Stimulated activated CD4-positive, alpha-beta T cell treated with anti-CD3 and anti-CD28 coated beads, Interleukin-12 subunit alpha, Interleukin-12 subunit beta, amount 100 ng/mL, for 48 hours (primary cell): ENCODE measurements at regions not wholly inside any gene's neighbourhood (a gene's known extent, or its start where the extent isn't known, plus 50 kb on each side); places are given as distances from the start of the nearest gene placed in this dataset.
A peak's percentile ranks its signal among the peaks of the same experiment; 100 is the strongest.
"Not testable (repeated sequence)": the region's sequence is repeated elsewhere in the genome, so short reads cannot be mapped to it uniquely, and the experiment has no call there.

Experiments used
- DNase-seq, 3 donors: peaks; one replicate each; pipeline ENCODE4 v3.0.0-alpha.2; 2020; ENCODE audit warnings: low read depth in 2 of 3, low spot score in 1 of 3

- no peak for DNase-seq
These were observed 72.3 kb upstream of the TWIST2 start for GRCh38 chr2:238775591-238775990.

- DNase-seq = no peak
These were observed 71.7 kb upstream of the TWIST2 start for GRCh38 chr2:238776003-238776760.

GRCh38 chr2:238776761-238777046 is 71.2 kb upstream of the TWIST2 start:
- not testable (repeated sequence) for DNase-seq

GRCh38 chr2:238777369-238778067 is 70.4 kb upstream of the TWIST2 start:
- DNase-seq = no peak

GRCh38 chr2:238784671-238785527 is 63.0 kb upstream of the TWIST2 start:
- peak; percentile 28 to 50 (median 45) for DNase-seq

DNA sequence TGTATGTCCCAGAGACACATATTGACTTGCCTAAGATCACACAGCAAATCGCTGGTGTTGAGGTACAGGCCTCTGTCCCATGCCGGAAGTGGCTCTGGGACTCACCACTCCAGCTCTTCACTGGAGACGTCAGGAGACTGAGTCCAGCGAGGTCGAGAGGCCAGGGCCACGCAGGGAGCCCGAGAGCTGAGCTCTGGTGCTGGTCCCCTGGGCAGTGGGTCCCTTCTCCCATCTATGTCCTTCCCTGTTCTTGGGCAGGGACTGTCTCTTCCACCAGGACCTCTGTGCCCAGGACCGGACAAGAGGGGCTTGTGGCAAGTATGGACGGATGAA is 62.4 kb upstream of the TWIST2 start:
- no peak for DNase-seq

DNA sequence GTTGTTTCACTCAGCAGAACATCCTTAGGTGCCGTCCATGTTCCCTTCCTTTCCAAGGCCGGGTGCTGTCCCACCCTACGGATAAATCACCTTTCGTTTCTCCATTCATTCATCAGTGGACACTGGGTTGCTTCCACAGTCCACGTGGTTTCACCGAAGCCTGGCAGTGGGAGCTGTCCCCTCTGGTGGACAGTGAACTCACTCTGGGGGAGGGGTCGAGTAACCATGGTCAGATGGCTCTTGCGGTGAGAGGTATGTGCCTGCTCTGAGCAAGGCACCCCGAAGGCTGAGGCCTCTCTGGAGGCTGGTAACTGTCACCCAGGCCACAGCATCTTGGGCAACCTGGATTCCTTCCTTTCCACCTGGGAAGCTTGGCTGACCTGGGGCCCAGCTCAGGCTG is 61.5 kb upstream of the TWIST2 start:
- no peak for DNase-seq

DNA sequence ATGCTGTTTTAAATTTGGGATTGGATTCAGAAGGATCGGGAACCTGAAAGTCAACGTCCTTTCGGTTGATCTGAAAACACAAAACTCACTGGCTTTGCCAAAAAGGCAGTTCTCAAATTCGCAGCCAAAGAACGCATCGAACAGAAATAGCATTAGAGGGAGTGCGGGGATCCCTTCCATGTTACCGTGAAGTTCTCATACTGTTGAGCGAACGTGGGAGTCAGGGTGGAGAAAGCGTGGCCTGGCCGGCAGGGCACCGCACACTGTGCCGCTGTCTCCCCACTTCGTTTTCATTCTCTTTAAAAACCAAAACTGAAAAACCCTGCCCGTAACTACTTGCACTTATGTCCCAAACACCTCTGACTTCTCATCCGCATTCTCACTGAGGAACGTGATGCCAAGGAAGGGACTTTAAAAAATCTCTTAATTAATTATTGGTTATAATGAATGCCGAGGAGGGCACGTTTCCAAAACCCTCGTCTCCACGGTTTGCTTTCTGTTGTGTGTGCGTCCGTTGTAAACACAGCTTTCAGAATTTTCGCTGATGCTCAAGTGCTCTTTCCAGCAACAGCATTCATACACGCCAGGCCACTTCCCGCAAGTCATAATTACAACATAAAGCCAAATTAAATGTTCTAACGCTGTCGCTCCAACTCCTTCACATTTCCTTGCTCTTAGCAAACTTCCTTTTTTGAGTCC is 60.9 kb upstream of the TWIST2 start:
- DNase-seq = no peak

DNA sequence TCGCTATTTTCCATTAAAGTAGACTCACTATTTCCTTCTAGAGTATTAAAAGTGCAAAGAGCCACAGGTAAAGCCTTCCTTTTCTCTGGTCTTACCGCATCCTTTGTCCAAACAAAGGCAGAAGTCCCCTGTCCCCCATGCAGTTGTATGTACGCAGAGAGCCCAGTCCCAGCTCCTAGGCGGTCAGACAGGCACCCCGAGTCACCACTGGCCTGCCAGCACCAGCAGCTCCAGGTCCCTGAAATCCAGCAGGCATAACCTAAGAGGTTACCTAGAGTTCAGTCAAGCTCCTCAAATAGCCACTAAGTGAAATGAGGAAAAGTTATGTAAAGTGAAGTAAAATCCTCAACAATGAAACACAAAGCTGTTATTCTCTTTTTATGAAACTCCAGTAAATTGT is 60.4 kb upstream of the TWIST2 start:
- DNase-seq = no peak

DNA sequence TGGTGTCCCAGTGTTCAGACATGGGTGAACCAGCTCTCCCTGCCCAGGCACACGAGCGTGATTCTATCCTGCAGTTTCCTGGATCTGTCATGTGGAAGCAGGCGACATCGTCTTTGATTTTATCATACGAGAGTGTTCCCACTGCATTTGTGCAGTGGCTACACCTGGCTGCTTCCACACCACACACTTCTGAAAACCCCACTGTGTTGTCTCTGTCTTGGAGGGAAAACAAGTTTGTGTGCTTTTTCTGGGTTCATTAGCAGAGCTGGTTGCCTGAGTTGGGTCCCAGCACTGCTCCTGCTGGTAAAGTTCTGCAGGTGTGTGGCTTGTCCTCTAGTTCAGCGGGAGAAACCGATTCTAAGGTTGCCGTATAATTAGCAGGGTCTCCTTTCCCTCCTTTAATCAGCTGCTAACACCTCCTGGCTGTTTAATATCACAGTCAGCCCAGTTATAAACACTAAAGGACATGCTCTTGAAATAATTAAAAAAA is 58.5 kb upstream of the TWIST2 start:
- no peak for DNase-seq

DNA sequence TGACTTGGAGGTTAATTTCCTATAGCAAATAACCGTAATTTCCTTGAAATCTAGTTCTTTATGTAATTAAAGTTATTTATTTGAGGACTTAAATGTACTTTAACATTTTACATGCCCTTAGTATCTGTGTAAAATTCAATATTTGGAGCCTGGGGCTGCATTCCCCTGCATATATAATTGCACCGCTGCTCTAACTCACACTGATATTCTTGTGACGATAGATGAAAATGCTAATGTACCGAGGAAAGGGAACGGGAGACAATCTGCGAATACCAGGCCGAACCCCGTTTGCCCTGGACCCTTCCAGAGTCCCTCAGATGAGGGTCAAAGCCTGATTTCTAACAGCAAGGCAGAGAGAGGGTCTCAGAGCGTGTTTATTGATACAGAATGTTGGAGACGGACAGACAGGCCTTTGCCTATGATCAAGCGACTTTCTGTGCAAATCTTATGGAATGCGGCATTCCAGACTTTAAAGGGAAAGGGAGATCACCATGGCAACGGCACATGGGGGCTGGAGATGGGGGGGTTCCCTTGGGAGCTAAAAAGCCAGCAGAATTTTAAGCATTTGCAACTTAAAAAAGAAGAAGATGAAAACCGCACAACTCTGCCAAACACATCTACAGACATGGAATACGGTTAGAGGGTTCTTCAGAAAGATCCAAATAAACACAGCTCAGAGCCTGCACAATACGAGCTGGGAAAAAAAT is 57.6 kb upstream of the TWIST2 start:
- DNase-seq = no peak

DNA sequence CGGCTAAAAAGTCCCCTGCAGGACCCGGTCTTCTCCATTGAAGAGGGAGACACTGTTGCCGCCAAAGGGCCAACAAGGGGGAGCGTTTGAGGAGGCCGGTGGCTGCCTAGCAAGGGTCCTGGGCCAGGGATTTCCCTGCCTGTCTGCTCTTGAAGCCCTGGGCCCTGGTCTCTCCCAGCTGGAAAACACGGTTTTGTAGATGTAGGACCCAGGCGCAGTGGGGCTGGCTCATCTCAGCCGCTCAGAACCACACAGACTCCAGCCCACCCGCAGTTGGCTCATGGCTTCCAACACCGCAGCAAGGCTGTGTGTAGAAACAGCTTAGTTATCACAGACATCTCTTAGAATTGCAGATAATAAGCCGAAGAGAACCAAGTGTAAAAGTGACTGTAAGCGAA is 57.1 kb upstream of the TWIST2 start:
- DNase-seq = no peak

GRCh38 chr2:238791354-238791753 is 56.5 kb upstream of the TWIST2 start:
- no peak for DNase-seq

- no peak for DNase-seq
These were observed 54.6 kb upstream of the TWIST2 start for GRCh38 chr2:238793306-238793705.

DNA sequence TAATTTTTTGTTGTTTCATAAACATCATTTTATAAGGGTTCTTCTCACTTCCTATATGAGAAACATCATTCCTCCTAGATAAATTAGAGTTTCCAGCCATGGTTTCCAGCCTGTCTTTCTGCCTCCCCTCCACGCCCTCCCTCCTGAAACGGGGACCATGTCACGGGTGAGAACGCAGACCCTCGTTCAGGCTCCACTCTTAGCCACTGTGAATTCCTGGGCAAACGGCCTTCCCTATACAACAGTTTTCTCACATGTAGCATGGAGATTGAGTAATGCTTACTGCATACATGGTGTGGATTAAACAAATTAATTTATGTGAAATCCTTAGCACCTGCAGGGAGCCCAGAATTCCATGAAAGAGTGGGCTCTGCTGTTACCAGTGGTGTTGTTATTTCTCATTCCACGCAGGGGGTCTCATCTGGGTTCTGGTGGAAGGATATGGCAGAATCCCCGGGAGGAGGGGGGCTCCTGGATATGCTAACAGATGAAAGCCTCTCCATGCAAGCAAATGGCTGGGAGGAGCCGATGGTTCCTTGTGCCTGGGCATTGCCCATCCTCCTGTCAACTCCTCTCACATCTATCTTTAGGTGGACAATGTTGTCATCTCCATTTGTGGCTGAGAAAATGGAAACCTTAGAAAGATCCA is 54.0 kb upstream of the TWIST2 start:
- no peak for DNase-seq

DNA sequence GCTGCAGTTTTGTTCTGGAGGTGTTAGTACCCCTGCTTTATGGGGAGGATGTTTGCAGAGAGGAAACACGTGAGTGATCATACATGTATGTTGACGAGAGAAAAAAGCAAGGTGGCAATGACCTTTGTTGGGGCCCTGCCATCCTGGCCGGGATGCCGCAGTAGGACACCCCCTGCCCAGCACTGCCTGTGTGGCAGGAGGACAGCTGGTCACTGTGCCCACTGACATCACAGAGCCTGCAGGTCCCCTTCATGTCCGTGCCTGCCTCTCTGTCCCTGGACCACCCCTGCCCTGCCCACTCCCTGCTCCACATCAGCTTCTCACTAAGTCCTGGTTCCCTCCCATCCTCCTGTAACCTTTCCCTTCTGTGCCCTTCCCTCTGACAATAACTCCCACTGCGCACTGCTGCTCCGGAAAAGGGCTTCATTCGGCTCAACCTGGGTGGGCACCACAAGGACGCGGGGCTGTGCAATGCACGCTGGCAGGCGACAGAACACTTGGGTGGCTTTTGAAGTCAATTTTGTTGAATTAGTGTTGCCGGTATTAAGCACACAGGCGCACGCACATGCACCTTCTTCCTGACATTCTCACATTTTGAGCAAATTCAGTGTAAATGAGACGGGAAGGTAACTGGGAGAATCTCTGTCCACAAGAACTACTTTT is 51.5 kb upstream of the TWIST2 start:
- no peak for DNase-seq

GRCh38 chr2:238797537-238797936 is 50.3 kb upstream of the TWIST2 start:
- DNase-seq = no peak
